Ishikawa (cell line): ENCODE measurements at regions not wholly inside any gene's neighbourhood (a gene's known extent, or its start where the extent isn't known, plus 50 kb on each side); places are given as distances from the start of the nearest gene placed in this dataset.

Source experiments
- CEBPB ChIP-seq: IDR thresholded peaks from 2 replicates; pipeline ENCODE4 v1.6.1; 2012
- CREB1 ChIP-seq: IDR thresholded peaks from 2 replicates; pipeline ENCODE4 v1.6.1; 2012; ENCODE audit warnings: low read depth
- EP300 ChIP-seq: IDR thresholded peaks from 2 replicates; pipeline ENCODE4 v1.6.1; 2012; ENCODE audit warnings: borderline replicate concordance
- RAD21 ChIP-seq: IDR thresholded peaks from 2 replicates; pipeline ENCODE4 v1.6.1; 2012; ENCODE audit warnings: low read depth
- REST ChIP-seq: IDR thresholded peaks from 2 replicates; pipeline ENCODE4 v1.6.1; 2012; ENCODE audit warnings: low read depth, mild to moderate bottlenecking
- TAF1 ChIP-seq: IDR thresholded peaks from 2 replicates; pipeline ENCODE4 v1.6.1; 2012; ENCODE audit warnings: low read depth, mild to moderate bottlenecking
- ZBTB7A ChIP-seq: IDR thresholded peaks from 2 replicates; pipeline ENCODE4 v1.6.1; 2012; ENCODE audit warnings: low read depth

- TF ChIP-seq RAD21 (no peak), EP300 (no peak), REST (no peak), CEBPB (no peak), ZBTB7A (no peak), TAF1 (no peak), CREB1 (no peak)
These were observed 103.8 kb upstream of the ERCC6L2 start for GRCh38 chr9:95771556-95772246.
